22Rv1 (cell line): ENCODE measurements at regions not wholly inside any gene's neighbourhood (a gene's known extent, or its start where the extent isn't known, plus 50 kb on each side); places are given as distances from the start of the nearest gene placed in this dataset.

Experiments used
- CTCF ChIP-seq: fragments of 450-650 bp; IDR thresholded peaks from 2 replicates; pipeline ENCODE4 v1.5.1; 2017; ENCODE audit warnings: mild to moderate bottlenecking
- ZFX ChIP-seq: fragments of 450-650 bp; IDR thresholded peaks from 2 replicates; pipeline ENCODE4 v1.6.1; 2017; ENCODE audit warnings: antibody characterized with exemption, borderline replicate concordance

- TF ChIP-seq CTCF (no peak), ZFX (no peak)
Observed at GRCh38 chr2:121880283-121880682, 124.8 kb downstream of the TSN start.
